ENCODE measurements at regions not wholly inside any gene's neighbourhood (a gene's known extent, or its start where the extent isn't known, plus 50 kb on each side); places are given as distances from the start of the nearest gene placed in this dataset.

GRCh38 chr2:10992023-10992791 is 80.5 kb downstream of the KCNF1 start:
- H3K4me1 ChIP-seq (ENCODE audit: insufficient read depth) = no peaks in the 10 kb centered on the region
- H3K4me2 ChIP-seq = no peak overlapping the region
- Mint-ChIP-seq H3K4me1 (no peaks in the 10 kb centered on the region), H3K27ac (no peak overlapping the region), H3K4me3 (no peak overlapping the region), H3K36me3 (ENCODE audit: low read depth) (peaks cover 2% of the 10 kb centered on the region; the same call in 1 of the 3 replicates), H3K9me3 (no peaks in the 10 kb centered on the region; the same call in 2 of the 3 replicates), H3K27me3 (ENCODE audit: insufficient read depth, low read depth, poor library complexity) (peaks cover 6% of the 10 kb centered on the region)
- no peak overlapping the region for H3K27ac ChIP-seq (ENCODE audit: low read depth)
- no peak overlapping the region for H2AFZ ChIP-seq
- H4K20me1 ChIP-seq (replicated peaks; ENCODE audit: insufficient read depth) = no peaks in the 10 kb centered on the region
- H3K27me3 ChIP-seq (ENCODE audit: insufficient read depth) = no peaks in the 10 kb centered on the region
- DNase-seq (ENCODE audit: low spot score) (no peak), ATAC-seq (no peak)
- H3K79me2 ChIP-seq (replicated peaks; ENCODE audit: insufficient read depth) = no peaks in the 10 kb centered on the region
- no peaks in the 10 kb centered on the region for H3K9me2 ChIP-seq (ENCODE audit: insufficient read depth)
- H3K4me3 ChIP-seq = no peak overlapping the region
- no peaks in the 10 kb centered on the region for H3F3A ChIP-seq (replicated peaks; ENCODE audit: low read depth)
- H3K36me3 ChIP-seq (ENCODE audit: insufficient read depth) = no peaks in the 10 kb centered on the region
- TF ChIP-seq JUNB (IDR thresholded peaks at IDR 0.05; ENCODE audit: unreplicated experiment) (no peak), ETS1 (IDR thresholded peaks at IDR 0.05) (no peak), CTCF (conservative IDR thresholded peaks at IDR 0.05; ENCODE audit: low read depth in 2 of 2) (no peak), CREB1 (CRISPR knock-in tag; IDR thresholded peaks at IDR 0.05; ENCODE audit: low read depth) (no peak), EZH2 (IDR thresholded peaks at IDR 0.05; ENCODE audit: low read depth, unreplicated experiment) (no peak), ZNF331 (CRISPR knock-in tag; IDR thresholded peaks at IDR 0.05; ENCODE audit: low read depth) (no peak)

- no peak for ATAC-seq
- Histone ChIP-seq H3K27ac (ENCODE audit: low read depth) (no peak overlapping the region), H3K79me2 (replicated peaks; ENCODE audit: insufficient read depth) (no peaks in the 10 kb centered on the region), H3K4me3 (no peak overlapping the region), H2AFZ (no peak overlapping the region), H3F3A (replicated peaks; ENCODE audit: low read depth) (no peaks in the 10 kb centered on the region), H3K4me2 (no peak overlapping the region), H3K4me1 (ENCODE audit: insufficient read depth) (no peaks in the 10 kb centered on the region), H3K9me2 (ENCODE audit: insufficient read depth) (no peaks in the 10 kb centered on the region), H3K36me3 (ENCODE audit: insufficient read depth) (no peaks in the 10 kb centered on the region), H3K27me3 (ENCODE audit: insufficient read depth) (no peaks in the 10 kb centered on the region), H4K20me1 (replicated peaks; ENCODE audit: insufficient read depth) (no peaks in the 10 kb centered on the region)
- DNase-seq (ENCODE audit: low spot score) = peak; percentile 5
- TF ChIP-seq CREB1 (CRISPR knock-in tag; IDR thresholded peaks at IDR 0.05; ENCODE audit: low read depth) = no peak
- TF ChIP-seq CTCF (conservative IDR thresholded peaks at IDR 0.05; ENCODE audit: low read depth in 2 of 2) = peak in 1 of 2 experiments; percentile 26; a peak in 2 of 4 replicates
- no peak overlapping the region for H3K4me3 Mint-ChIP-seq
- peaks cover 5% of the 10 kb centered on the region for H3K27me3 Mint-ChIP-seq (ENCODE audit: insufficient read depth, low read depth, poor library complexity)
- peaks cover 2% of the 10 kb centered on the region; the same call in 1 of the 3 replicates for H3K36me3 Mint-ChIP-seq (ENCODE audit: low read depth)
- H3K4me1 Mint-ChIP-seq = no peaks in the 10 kb centered on the region
- no peak overlapping the region for H3K27ac Mint-ChIP-seq
- no peaks in the 10 kb centered on the region for H3K9me3 Mint-ChIP-seq
These were observed 81.3 kb downstream of the KCNF1 start for GRCh38 chr2:10993001-10993481.

All from GM23338 (cell line).